CD4-positive, alpha-beta T cell treated with Interferon gamma for 1 hour (primary cell): ENCODE measurements at regions not wholly inside any gene's neighbourhood (a gene's known extent, or its start where the extent isn't known, plus 50 kb on each side); places are given as distances from the start of the nearest gene placed in this dataset.
"Not testable (repeated sequence)": the region's sequence is repeated elsewhere in the genome, so short reads cannot be mapped to it uniquely, and the experiment has no call there.

Experiments
- DNase-seq: peaks from one replicate; pipeline ENCODE4 v3.0.0-alpha.2; 2020

- not testable (repeated sequence) for DNase-seq
Measured at GRCh38 chr15:84421513-84422181, 179.2 kb upstream of the ZSCAN2 start.

- DNase-seq: not testable (repeated sequence)
Measured at GRCh38 chr15:84425327-84425726, 175.5 kb upstream of the ZSCAN2 start.

GRCh38 chr15:84473305-84473877 is 127.4 kb upstream of the ZSCAN2 start:
- not testable (repeated sequence) for DNase-seq

- DNase-seq: not testable (repeated sequence)
Measured at GRCh38 chr15:84476364-84477033, 124.3 kb upstream of the ZSCAN2 start.

DNA sequence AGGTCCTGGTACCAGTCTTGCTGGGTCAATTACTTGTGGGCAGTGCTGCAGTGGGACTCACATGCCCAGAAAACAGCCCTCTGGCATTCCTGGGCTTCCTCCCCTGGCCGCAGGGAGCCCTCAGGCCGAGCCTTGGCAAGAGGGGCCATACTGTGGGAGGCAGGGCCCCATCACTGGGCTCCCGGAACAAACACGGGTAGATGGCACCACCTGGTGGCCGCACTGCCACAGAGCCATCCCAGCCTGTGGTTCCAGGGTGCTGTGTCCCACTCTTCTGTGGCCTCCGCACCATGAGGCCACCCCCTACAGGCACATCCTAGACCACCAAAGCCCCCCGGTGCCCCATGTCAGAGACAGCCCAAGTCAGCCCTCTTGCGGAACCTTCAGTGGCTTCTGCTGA is 123.3 kb upstream of the ZSCAN2 start:
- not testable (repeated sequence) for DNase-seq

DNA sequence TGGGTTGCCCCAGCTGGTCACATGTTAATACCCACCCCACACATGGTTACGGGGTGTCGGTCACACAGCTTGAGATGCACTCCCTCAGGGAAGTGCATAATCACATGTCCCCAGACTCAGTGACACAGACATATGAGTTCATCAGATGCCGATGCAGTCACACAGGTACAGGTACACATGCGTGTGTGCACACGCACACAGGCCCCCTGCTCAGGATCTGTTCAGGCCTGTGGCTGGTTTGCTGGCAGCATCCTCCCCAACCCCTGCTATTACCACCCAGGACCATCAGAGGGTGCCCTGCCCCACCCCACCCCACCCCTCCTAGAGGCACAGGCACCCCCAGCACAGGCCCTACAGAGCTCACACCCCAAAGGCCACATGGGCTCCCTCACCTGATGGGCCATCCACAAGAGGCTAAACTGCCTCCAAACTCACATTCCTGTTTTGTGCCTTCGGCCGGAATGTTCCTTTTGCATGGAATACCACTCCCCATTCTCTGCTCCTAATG is 120.6 kb upstream of the ZSCAN2 start:
- DNase-seq: not testable (repeated sequence)

DNA sequence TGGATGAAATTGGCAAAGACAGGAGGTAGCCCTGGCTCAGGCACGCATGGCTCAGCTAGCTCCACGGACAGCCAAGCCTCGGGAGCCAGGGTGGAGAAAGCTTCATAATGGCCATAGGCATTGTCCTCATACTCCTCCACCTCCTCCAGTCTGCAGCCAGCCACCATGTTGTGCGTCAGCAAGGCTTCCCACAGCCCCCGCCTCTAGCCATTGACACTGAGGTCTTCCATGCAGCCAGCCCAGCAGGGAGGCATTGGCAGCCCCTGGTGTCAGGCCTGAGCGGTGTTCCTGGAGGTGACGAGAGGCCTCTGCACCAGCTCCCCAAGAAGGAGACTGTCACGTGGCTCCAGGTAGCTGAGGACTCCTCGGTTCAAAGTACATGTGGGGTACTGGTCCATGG is 117.0 kb upstream of the ZSCAN2 start:
- DNase-seq: not testable (repeated sequence)

- peak; percentile 2 for DNase-seq
Measured at GRCh38 chr15:84500165-84500889, 100.5 kb upstream of the ZSCAN2 start.

DNA sequence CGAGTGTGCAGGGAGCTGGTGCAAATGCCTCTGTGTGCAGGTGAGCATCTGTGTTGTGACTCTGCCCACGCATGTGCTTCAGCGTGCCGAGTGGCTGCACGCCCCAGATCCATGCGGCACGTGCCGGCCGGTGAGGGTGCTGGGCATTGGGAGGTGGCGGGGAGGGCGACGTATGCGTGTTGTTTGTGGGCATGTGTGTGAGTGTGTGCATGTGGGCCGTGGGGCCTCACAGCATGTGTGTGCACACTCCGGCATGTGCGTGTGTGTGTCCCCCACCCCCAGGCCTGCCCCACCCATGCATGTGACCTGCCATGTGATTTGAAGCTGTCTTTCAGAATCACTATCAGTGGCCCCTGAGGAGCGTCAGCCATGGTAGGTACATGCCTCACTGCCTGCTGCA is 97.7 kb upstream of the ZSCAN2 start:
- not testable (repeated sequence) for DNase-seq

DNA sequence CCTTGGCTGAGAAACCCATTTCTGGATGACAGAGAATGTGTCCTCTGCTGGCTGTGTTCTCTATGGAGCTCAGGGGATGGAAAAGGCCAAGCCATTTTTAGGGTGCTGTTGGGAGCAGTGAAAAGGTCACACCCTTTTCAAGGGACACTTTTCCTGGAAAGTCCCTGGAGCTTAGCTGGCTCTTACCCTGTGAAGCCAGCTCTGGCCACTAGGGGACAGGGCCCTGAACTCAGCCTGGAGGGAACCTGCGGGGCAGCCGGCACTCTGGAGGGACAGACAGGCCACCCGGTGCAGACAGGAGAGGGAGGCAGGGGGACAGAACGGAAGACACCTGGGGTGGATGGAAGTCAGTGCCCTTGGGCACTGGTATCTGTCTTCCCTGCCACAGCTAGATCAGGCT is 95.3 kb upstream of the ZSCAN2 start:
- DNase-seq: not testable (repeated sequence)

DNA sequence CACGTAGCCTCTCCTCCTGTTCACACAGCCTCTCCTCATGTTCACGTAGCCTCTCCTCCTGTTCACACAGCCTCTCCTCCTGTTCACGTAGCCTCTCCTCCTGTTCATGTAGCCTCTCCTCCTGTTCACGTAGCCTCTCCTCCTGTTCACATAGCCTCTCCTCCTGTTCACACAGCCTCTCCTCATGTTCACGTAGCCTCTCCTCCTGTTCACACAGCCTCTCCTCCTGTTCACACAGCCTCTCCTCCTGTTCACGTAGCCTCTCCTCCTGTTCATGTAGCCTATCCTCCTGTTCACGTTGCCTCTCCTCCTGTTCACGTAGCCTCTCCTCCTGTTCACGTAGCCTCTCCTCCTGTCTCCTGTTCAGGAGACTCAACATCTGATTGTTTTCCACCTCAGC is 88.5 kb upstream of the ZSCAN2 start:
- DNase-seq: not testable (repeated sequence)

DNA sequence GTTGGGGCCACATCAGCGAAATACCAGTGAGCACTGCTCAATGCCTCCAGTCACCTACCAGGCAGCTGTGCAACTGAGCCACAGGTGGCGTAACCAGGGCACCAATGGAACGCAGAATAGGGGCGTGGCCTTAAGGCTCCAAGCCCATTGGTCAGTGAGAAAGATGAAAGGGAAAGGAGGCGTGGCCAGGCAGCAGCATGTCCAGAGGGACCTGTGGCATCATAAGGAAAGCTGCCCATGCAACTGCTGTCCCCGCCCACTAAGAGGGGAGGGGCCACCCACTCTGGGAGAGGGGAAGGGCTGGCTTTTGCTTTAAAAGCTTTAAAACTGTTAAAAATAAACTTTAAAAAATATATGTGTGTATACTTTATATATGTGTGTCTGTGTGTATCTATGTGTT is 84.0 kb upstream of the ZSCAN2 start:
- DNase-seq: not testable (repeated sequence)

- DNase-seq: not testable (repeated sequence)
Measured at GRCh38 chr15:84525491-84526344, 75.1 kb upstream of the ZSCAN2 start.

GRCh38 chr15:84530751-84531150 is 70.1 kb upstream of the ZSCAN2 start:
- DNase-seq: not testable (repeated sequence)

DNA sequence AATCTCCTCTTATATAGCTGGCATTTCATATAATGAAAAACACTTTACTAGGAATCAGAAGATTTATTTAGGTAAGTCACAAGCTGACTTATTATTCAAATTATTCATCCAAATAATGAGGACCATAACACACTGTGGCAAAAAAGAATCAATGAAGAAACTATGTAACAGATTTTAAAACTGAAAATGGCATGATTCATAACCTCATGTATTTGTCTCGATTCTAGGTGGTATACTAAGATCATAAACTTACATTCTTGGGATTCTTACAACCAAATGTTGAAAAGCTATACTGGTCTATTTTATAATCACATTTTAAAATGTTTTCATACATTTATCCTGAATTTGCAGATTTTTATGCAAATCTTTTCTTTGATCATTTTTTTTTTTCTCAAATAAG is 69.6 kb upstream of the ZSCAN2 start:
- DNase-seq: not testable (repeated sequence)

GRCh38 chr15:84531709-84532367 is 69.0 kb upstream of the ZSCAN2 start:
- DNase-seq: not testable (repeated sequence)

DNA sequence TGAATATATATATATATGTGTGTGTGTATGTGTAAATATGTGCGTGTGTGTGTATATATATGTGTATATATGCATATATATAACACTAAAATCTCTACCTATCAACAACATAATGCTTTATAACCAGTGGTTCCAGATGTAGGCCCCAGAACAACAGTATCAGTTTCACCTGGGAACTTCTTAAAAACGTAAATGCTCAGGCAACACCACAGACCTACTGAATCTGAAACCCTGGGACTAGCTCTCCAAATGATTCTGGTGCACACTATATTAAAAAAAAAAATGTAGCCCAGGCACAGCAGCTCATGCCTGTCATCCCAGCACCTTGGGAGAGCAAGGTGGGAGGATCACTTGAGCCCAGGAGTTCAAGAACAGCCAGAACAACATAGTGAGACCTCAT is 67.1 kb upstream of the ZSCAN2 start:
- DNase-seq: not testable (repeated sequence)

DNA sequence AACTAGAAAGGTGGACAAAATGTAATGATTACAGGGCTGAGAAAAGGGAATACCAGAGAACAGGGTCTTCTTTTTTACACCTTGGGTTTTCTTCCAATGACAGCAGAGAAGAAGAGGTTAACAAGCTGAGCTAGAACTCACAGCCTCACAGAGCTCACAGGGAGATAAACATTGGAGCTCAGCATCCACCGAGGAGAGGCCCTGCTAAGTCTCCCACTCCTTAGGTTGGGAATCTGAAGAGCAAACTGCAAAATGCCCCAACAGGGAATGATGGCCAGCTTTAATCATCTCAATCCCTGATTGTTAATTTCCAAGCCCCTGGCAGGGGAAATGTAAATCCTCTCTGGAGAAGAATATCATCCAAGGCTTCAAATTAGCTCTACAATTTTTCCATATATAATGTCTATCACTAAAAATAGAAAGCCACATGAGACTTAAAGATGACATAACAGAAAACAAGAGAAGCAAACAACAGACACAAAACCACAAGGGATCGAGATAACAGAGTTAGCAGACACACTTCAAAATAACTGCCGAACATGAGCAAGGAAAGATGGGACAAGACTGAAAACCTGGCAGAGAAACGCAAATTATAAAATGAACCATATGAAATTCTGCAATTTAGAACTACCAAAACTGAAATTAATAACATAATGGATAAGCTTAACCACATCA is 66.1 kb upstream of the ZSCAN2 start:
- DNase-seq: not testable (repeated sequence)

DNA sequence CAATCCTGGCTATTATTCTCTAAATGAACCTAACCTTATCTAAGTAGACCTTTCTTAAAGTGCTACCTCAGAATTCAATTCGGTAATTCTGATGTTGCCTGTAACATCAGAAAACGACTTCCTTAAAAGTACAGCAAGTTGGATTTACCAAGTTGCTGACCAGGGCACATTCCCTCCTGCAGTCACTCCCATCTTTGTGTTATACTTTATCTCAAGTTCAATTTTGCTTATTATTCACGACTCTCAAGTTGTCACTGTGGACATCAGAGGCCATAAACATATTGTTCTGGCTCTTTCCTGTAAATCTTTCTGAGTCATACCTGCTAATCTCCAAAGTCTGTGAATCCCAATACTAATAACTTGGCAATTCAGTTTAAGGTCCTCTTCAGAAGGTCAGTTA is 64.6 kb upstream of the ZSCAN2 start:
- not testable (repeated sequence) for DNase-seq

DNA sequence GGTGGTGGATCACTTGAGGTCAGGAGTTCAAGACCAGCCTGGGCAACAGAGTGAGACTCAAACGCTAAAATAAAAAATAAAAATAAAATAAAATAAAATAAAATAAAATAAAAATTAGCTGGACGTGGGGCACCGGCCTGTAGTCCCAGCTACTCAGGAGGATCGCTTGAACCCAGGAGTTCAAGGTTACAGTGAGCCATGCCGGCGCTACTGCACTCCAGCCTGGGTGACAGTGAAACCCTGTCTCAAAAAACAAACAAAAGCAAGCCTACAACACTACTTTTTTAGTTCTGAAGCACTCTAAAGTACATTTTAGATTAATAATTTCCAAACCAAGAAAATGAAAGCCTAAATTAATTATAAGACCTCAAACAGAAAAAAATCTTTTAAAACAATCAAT is 56.2 kb upstream of the ZSCAN2 start:
- not testable (repeated sequence) for DNase-seq

DNA sequence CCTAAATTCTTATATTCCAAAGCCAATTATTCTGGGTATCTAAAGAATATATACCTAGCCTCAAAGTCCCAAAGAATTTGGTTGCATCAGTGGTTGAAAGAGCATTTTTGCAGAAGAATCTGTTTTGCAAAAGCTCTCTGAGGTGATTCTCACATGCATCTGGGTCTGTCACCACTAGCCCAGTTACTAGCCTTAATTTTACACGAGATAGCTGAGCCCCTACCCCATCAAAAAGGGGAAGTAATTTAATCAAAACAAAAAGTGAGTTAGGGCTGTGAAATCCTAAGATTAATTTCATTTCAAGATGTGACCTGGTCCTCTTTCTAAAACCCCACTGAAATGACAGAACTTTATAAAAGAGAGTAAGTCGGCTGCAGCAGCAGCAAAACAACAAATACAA is 53.7 kb upstream of the ZSCAN2 start:
- DNase-seq: not testable (repeated sequence)
